CMK (cell line): ENCODE measurements at regions not wholly inside any gene's neighbourhood (a gene's known extent, or its start where the extent isn't known, plus 50 kb on each side); places are given as distances from the start of the nearest gene placed in this dataset.
"Not testable (repeated sequence)": the region's sequence is repeated elsewhere in the genome, so short reads cannot be mapped to it uniquely, and the experiment has no call there.

Experiments
- DNase-seq: peaks from one replicate; pipeline ENCODE4 v3.0.0-alpha.2; 2010; ENCODE audit warnings: low read depth

DNA sequence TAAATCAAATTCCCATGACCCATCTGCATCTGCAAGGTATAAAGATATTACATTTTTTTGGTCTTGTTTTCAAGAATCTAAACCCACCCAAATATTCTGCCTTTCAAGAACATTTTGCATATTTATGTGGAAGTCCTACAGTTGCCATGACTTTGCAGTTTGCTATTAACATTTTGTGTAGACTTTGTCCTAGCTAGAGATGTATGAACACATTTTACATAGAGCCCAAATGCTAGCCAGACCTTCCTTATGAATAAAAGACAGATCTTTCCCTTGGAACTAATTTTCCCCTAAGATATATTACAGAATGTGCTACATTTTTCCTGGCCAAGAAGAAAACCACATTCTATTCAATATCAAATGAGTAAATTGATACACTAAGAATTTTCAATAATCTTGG lies 772.5 kb downstream of the KCNA4 start:
- DNase-seq: no peak

- DNase-seq: no peak
Measured at GRCh38 chr11:29243616-29244015, 773.2 kb downstream of the KCNA4 start.

DNA sequence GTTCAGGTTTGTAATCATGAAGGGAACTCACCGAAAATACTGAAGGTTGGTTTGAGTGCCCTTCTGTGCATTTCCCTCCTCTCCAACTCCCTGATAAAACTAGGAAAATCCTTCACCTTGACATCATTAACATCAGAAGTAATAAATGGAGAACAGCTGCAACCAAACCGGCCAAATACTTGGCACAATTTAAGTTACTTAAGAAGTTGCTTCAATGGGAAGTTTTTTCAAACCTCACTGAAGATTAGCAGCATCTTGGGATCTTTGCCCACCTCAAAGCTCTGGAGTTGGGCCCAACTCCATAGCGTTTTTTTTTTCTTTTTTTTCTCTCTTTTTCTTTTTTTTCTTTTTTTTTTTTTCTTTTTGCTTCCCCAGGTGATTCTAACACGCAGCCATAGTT lies 784.8 kb downstream of the KCNA4 start:
- DNase-seq: no peak

DNA sequence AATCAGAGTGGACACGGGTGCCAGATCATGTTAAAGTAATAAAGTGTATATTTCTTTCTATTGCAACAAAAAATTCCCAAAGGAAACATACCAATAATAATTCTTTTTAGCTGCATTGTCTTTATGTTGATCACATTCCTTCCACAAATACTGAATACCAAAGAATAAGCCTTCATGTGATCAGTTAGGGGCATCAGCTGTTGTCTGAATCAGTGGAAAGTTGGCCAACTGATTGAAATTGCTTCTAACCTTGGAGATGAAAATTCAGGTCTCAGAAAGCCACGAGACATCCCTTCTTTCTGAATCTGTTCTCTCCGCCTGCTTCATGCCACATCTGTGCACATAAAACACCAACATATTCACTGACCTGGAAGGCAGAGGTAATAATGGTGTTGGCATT lies 785.2 kb downstream of the KCNA4 start:
- no peak for DNase-seq

DNA sequence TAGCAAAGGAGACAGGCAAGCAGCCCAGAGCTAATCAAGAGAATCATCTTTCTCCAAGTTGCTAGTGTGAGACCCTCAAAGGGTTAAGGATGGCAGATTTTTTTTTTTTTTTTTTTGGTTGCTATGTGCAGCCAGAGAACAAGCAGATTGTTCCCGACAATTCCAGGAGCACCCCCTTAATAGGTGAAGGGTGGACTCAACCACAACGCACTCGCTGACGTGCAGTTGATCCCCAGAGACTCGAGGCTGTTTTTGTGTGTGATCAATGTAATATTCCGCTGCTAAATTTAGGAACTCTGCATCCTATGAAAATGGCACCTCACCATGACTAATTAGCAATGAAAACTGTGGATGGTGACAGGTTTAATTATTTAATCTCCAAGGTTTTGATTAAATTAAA lies 789.0 kb downstream of the KCNA4 start:
- DNase-seq: no peak

DNA sequence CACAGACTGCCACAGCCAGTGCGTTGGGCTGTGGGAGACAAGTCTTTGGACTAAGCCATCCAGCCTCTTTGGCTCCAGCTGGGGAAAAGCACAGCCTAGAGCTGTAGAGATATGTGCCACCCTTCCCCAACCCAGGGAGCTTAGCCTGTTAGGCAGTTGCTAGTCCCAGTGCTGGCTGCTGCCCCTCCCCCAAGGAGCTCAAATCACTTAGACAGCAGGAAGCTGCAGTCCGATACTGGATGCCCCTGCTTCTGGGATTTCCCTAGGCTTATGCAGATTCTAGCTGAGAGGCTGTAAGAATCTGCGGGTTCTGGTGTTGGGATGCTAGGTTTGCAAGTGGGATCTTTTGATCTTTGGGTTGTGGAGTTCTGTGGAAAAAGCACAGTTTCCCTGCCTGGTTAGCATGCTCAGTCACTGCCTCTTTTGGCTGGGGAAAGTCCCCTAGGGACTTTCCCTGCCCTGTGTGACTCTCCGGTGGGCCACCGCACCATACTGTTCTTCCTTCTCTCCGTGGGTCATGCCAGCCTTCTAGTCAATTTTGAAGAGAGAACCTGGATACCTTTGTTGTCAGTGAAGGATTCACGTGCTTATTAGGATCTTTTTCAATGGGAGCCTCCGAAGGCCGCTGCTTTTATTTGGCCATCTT lies 792.0 kb downstream of the KCNA4 start:
- no peak for DNase-seq

GRCh38 chr11:29219531-29219930 lies 797.3 kb downstream of the KCNA4 start:
- DNase-seq: not testable (repeated sequence)

- DNase-seq: no peak
Measured at GRCh38 chr11:29217901-29218300, 798.9 kb downstream of the KCNA4 start.

GRCh38 chr11:29214833-29215232 lies 802.0 kb downstream of the KCNA4 start:
- DNase-seq: no peak

GRCh38 chr11:29211202-29211601 lies 805.6 kb downstream of the KCNA4 start:
- DNase-seq: no peak

DNA sequence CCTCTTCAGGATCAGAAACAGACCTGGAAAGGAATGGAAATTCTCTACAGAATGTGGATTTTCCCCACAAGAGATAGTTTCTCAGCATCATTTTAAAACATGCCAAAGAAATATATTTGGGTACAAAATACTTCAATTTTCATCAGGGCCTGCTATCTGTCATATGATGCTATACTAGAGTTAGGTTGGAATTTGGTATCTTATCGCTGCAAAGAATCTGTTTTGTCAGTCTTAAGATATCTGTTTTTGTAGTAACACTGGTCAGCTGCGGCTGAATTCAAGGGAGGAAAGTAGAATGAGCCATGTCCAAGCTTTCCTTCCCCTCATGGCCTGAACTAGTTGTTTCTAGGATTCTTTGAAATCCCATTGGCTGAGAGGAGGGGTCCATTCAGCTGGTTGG lies 806.4 kb downstream of the KCNA4 start:
- no peak for DNase-seq

DNA sequence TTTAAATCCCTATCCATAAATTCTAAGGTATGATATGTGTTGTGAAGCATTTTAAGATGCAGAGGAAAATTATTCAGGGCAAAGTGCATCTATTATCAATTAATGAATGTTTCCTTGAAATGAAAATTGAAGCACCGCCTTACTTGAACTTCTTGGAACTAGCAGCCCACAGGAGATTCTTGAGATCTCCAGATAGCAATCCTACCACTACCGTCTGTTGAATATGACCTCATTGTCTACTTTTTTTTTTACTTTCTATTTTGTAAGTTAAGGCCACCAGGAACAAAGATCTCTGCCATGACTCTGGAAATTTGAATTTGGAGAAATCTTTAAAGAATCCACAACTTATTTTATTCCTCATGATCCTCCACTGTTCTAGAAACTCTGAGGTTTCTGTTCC lies 808.7 kb downstream of the KCNA4 start:
- no peak for DNase-seq

DNA sequence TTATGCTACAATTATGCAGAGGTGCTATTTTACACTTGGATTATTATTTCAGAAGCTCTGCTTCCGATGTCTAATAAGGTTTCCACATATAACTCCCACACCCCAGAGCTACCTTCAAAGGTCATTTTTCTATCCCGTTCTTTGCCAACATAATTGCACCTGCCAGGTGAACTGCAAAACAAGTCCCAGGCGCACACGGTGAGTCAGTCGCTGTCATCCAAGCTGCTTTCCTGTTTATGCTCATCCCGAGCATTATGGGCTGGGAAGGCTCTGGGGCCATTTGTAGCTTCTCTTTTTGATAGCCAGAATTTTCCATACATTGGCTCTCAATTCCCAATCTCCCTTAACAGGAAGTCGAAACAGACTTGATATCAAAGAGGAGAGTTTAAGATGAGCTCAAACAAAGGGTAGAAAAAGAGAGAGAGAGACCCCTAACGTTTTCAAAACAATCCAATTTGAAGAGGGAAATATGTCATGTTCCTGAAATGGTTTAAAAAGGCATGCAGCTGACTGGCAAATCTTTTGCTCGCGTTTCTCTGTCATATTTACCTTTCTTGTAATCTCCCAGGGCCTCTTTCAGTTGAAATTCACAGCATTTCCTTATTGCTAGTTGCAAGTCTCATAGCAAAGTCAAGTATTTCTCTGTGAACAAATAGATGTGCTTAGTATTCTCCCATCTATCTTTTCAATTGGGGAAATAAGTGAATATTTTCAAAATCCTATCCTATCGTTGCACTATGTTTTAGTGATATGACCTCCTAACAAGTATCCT lies 815.9 kb downstream of the KCNA4 start:
- DNase-seq: no peak

GRCh38 chr11:29190313-29190712 lies 826.5 kb downstream of the KCNA4 start:
- DNase-seq: no peak

GRCh38 chr11:29187215-29187614 lies 829.6 kb downstream of the KCNA4 start:
- DNase-seq: no peak

GRCh38 chr11:29184939-29185890 lies 831.6 kb downstream of the KCNA4 start:
- DNase-seq: no peak

DNA sequence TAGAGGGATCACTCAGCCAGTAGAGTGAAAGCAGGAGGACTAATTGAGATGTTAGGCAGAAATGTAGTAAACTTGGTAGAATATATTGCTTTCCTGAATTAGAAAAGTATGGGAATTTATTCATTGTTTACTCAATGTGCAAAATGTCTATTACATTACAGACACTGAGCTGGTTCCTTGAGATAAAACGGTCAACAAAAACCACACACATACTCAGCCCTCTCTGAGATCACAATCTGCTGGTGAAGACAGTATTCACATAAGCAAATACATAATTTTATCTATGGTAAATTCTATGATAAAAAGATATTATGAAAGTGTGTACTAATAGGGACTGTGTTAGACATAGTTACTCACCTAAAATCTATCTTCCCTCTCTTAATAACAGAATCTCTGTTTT lies 833.5 kb downstream of the KCNA4 start:
- no peak for DNase-seq

DNA sequence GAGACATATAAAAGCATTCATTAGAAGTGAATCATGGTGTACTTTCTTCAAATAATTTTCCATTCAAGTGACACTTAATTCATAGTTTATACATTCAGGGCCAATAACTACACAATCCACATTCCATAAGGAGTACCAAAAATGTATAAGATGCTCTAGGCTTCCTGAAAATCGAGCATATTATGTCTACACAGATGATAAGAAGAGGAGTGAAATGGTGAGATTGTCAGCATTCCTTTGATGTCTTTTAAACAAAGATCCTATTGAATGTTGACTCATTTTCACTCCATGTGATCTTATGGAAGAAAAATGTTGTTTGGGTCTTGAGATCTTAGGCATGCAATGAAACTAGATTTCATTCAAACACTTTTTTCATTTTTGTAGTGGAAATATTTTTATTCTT lies 843.2 kb downstream of the KCNA4 start:
- DNase-seq: no peak

- no peak for DNase-seq
Measured at GRCh38 chr11:29171360-29171950, 845.4 kb downstream of the KCNA4 start.

GRCh38 chr11:29166306-29166705 lies 850.5 kb downstream of the KCNA4 start:
- DNase-seq: no peak

GRCh38 chr11:29163231-29163630 lies 853.6 kb downstream of the KCNA4 start:
- no peak for DNase-seq

DNA sequence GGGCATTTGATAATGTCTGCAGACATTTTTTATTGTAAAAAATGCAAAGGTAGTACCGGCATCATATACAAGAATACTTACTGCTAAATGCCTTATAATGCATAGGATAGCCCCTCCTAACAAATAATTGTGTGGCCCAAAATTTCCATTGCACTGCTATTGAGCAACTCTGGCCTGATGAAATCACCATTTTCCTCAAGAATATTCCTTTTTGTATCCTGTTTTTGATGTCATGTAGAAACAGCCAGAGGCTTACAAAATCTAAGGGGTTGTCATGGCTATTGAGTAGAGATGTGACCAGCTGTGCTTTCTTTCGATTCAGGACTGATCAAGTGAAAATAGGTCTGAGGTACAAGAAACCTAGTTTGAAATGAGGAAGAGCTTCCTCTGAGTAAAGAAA lies 854.3 kb downstream of the KCNA4 start:
- DNase-seq: no peak
